ENCODE measurements at regions not wholly inside any gene's neighbourhood (a gene's known extent, or its start where the extent isn't known, plus 50 kb on each side); places are given as distances from the start of the nearest gene placed in this dataset.

DNA sequence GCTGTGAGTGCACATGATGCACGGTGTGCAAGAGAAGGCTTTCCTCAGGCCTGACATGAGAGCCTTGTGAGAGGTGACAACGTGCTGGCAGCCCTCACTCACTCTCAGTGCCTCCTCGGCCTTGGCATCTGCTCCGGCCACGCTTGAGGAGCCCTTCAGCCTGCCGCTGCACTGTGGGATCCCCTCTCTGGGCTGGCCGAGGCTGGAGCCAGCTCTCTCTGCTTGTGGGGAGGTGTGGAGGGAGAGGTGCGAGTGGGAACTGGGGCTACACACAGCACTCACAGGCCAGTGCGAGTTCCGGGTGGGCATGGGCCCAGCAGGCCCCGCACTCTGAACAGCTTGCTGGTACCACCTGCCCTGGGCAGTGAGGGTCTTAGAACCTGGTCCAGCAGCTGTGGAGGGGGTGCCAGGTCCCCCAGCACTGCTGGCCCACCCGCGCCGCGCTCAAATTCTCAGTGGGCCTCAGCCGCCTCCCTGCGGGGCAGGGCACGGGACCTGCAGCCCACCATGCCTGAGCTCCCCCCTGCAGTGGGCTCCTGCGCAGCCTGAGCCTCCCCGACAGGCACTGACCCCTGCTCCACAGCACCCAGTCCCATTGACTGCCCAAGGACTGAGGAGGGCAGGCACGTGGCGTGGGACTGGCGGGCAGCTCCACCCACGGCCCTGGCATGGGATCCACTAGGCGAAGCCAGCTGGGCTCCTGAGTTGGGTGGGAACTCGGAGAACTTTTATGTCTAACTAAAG lies 74.9 kb upstream of the BMP5 start:
- Histone ChIP-seq H3K4me3 (no peak overlapping the region), H3K4me1 (ENCODE audit: low read depth) (no peaks in the 10 kb centered on the region), H3K27ac (no peak overlapping the region), H3K9me3 (ENCODE audit: low read depth) (no peaks in the 10 kb centered on the region), H3K27me3 (no peaks in the 10 kb centered on the region), H3K36me3 (no peaks in the 10 kb centered on the region)
- TF ChIP-seq, protein P1, sequence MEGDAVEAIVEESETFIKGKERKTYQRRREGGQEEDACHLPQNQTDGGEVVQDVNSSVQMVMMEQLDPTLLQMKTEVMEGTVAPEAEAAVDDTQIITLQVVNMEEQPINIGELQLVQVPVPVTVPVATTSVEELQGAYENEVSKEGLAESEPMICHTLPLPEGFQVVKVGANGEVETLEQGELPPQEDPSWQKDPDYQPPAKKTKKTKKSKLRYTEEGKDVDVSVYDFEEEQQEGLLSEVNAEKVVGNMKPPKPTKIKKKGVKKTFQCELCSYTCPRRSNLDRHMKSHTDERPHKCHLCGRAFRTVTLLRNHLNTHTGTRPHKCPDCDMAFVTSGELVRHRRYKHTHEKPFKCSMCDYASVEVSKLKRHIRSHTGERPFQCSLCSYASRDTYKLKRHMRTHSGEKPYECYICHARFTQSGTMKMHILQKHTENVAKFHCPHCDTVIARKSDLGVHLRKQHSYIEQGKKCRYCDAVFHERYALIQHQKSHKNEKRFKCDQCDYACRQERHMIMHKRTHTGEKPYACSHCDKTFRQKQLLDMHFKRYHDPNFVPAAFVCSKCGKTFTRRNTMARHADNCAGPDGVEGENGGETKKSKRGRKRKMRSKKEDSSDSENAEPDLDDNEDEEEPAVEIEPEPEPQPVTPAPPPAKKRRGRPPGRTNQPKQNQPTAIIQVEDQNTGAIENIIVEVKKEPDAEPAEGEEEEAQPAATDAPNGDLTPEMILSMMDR (IDR thresholded peaks at IDR 0.05; ENCODE audit: low read depth, low read length) = no peak
- DNase-seq (ENCODE audit: low read depth in 1 of 2, low spot score in 1 of 2) = no peak

DNA sequence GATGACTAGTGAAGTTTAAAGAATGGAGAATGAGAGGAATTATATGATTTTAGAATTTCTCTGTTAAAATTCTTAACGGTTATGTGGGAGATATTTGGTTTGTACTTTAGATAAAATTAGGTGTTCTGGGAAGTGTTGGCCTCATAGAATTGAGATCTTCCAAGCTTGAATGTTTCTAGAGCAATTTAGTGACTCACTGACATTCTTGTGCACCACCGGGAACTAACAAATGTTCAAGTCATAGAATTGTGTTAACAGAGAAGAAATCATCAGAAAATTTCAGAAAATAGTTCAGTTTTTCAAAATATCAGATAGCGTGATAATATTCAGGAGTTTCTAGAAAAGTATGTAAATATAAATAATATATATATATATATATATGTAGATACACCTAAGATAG lies 67.9 kb upstream of the BMP5 start:
- H3K9me3 ChIP-seq (ENCODE audit: low read depth) = no peaks in the 10 kb centered on the region
- TF ChIP-seq, protein P1 (IDR thresholded peaks at IDR 0.05; ENCODE audit: low read depth, low read length) = no peak
- H3K4me1 ChIP-seq (ENCODE audit: low read depth) = no peaks in the 10 kb centered on the region
- peak in 1 of 2 donors; percentile 29 for DNase-seq (ENCODE audit: low read depth in 1 of 2, low spot score in 1 of 2)
- H3K36me3 ChIP-seq = no peaks in the 10 kb centered on the region
- H3K27me3 ChIP-seq = no peaks in the 10 kb centered on the region
- H3K27ac ChIP-seq = no peak overlapping the region
- H3K4me3 ChIP-seq = no peak overlapping the region

DNA sequence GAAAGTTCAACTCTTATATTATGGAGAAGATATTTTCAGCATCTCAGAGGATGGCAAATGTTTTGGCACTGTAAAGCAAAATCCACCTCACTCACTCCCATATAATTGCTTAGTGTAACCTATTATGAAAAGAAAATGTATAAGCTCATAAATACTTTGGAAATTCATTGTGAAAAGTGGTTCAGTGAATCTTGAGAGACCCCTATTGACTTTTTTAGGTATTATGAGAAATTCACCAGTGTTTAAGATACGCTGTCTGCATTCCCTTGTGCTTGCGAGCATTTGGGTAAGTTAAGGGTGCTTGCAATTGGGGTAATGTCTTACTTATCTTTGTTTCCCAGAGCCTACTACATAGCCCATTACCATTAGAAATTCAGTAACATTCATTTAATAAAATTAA lies 66.3 kb upstream of the BMP5 start:
- Histone ChIP-seq H3K27ac (no peak overlapping the region), H3K9me3 (ENCODE audit: low read depth) (no peaks in the 10 kb centered on the region), H3K36me3 (no peaks in the 10 kb centered on the region), H3K4me3 (no peak overlapping the region), H3K27me3 (no peaks in the 10 kb centered on the region), H3K4me1 (ENCODE audit: low read depth) (no peaks in the 10 kb centered on the region)
- peak in 1 of 2 donors; percentile 22 for DNase-seq (ENCODE audit: low read depth in 1 of 2, low spot score in 1 of 2)
- TF ChIP-seq, protein P1 (IDR thresholded peaks at IDR 0.05; ENCODE audit: low read depth, low read length) = no peak

DNA sequence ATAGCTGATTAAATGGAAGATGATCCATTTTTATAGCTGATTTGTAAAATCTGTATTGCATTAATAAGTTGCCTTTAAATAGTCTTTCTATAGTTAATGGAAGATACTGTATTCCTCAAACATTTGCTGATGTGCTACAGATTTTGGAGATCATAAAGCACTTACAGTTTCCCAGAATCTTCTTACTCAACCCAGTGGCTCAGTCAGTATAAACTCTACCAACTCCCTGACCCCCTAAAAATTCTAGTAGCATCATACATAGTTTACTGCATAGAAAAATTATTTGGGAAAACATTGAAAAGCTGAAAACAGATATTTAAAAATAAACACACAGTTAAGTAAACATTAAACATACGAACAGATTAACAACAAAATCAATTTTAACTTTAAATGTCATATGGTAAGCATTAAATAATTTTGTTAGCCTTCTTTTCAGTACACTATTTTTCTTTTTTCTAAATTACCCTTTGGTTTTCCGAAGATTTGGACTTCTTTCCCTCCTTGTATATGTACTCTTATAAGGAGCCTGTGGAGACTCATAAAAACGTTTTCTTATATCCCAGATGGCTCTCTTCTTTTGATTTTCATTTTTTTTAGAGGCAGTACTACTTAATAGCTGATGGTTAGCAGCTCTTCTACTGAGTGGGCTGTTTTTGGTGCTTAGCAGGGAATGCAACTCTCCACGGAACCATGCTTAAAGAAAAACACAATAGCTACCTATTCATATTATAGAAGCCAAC lies 62.7 kb upstream of the BMP5 start:
- Histone ChIP-seq H3K27ac (no peak overlapping the region), H3K4me3 (no peak overlapping the region), H3K4me1 (ENCODE audit: low read depth) (no peaks in the 10 kb centered on the region), H3K9me3 (ENCODE audit: low read depth) (no peaks in the 10 kb centered on the region), H3K36me3 (no peaks in the 10 kb centered on the region), H3K27me3 (no peaks in the 10 kb centered on the region)
- TF ChIP-seq, protein P1 (IDR thresholded peaks at IDR 0.05; ENCODE audit: low read depth, low read length) = no peak
- DNase-seq (ENCODE audit: low read depth in 1 of 2, low spot score in 1 of 2) = no peak

DNA sequence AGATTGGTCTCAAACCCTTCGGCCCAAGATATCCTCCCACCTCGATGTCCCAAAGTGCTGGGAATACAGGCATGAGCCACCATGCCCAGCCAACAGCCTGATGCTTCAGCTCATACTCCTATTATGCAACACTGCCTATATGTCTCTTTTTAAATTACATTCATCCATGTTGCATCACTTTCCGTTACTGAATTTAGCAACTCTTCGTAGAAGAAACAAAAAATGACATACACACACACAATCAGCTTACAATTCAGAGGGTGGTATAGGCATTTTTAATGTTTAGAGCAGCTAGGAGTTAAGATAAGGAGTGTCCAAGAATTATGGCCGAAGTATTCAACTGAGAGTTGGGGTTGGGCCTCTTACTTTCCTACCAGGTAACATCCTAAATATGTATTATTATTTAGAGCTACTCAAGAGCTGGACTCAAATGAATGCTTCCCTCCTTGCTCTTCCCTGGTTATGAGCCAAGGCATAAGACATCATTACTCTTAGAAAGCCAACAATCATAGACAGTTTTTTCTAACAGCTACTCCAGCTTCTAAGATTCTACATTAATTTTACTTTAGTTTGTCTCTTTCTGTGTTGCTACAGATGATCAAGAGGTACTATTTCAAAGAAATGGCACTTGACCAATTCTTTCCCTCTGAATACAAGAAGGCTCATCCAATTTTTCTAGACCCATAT lies 62.0 kb upstream of the BMP5 start:
- DNase-seq (ENCODE audit: low read depth in 1 of 2, low spot score in 1 of 2) = peak in 1 of 2 donors; percentile 29
- no peak overlapping the region for H3K4me3 ChIP-seq
- no peak overlapping the region for H3K27ac ChIP-seq
- TF ChIP-seq, protein P1 (IDR thresholded peaks at IDR 0.05; ENCODE audit: low read depth, low read length) = no peak
- no peaks in the 10 kb centered on the region for H3K36me3 ChIP-seq
- no peaks in the 10 kb centered on the region for H3K4me1 ChIP-seq (ENCODE audit: low read depth)
- H3K9me3 ChIP-seq (ENCODE audit: low read depth) = no peaks in the 10 kb centered on the region
- no peaks in the 10 kb centered on the region for H3K27me3 ChIP-seq

Measured in cardiac muscle cell (in vitro differentiated cells and primary cell).